Keratinocyte (primary cell): ENCODE measurements at regions not wholly inside any gene's neighbourhood (a gene's known extent, or its start where the extent isn't known, plus 50 kb on each side); places are given as distances from the start of the nearest gene placed in this dataset.

Source experiments
- EZH2 ChIP-seq: IDR thresholded peaks from one replicate; pipeline ENCODE4 v1.6.1; 2012; ENCODE audit warnings: inconsistent platforms, mild to moderate bottlenecking, low read length, moderate library complexity
- TF ChIP-seq, protein P1 (sequence below), 3 experiments: IDR thresholded peaks in 1 of 3; conservative IDR thresholded peaks in 1 of 3; optimal IDR thresholded peaks in 1 of 3; 2 replicates in 2 of 3; 3 replicates in 1 of 3; pipeline versions ENCODE3 to v1.5.1; 2011; ENCODE audit warnings: low read length in 3 of 3, mild to moderate bottlenecking in 3 of 3, moderate library complexity in 2 of 3, control low read depth in 1 of 3, inconsistent platforms in 1 of 3; ENCODE audit not compliant: insufficient read depth in 2 of 3; ENCODE audit errors: extremely low read depth in 1 of 3

DNA sequence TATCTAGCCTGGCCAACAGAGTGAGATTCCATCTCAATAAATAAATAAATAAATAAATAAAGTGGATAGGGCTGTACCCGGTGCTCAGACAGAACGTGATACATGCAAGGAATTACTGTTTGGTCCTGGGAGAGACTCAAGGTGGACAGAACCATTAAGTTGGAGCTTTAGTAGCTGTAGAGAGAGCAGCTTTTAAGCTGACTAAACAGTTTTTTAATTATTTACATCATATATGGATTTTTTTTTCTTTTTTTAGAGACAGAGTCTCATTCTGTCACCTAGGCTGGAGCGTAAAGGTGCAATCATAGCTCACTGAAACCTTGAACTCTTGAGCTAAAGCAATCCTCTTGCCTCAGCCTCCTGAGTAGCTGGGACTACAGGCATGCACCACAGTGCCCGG, 92.5 kb upstream of the ATP6AP2 start:
- TF ChIP-seq, protein P1, sequence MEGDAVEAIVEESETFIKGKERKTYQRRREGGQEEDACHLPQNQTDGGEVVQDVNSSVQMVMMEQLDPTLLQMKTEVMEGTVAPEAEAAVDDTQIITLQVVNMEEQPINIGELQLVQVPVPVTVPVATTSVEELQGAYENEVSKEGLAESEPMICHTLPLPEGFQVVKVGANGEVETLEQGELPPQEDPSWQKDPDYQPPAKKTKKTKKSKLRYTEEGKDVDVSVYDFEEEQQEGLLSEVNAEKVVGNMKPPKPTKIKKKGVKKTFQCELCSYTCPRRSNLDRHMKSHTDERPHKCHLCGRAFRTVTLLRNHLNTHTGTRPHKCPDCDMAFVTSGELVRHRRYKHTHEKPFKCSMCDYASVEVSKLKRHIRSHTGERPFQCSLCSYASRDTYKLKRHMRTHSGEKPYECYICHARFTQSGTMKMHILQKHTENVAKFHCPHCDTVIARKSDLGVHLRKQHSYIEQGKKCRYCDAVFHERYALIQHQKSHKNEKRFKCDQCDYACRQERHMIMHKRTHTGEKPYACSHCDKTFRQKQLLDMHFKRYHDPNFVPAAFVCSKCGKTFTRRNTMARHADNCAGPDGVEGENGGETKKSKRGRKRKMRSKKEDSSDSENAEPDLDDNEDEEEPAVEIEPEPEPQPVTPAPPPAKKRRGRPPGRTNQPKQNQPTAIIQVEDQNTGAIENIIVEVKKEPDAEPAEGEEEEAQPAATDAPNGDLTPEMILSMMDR (optimal IDR thresholded peaks at IDR 0.05 in 1 of 3, IDR thresholded peaks at IDR 0.05 in 1 of 3, conservative IDR thresholded peaks at IDR 0.05 in 1 of 3; ENCODE audit: extremely low read depth in 1 of 3, insufficient read depth in 2 of 3, low read length in 3 of 3): no peak
- no peak for TF ChIP-seq EZH2
